ENCODE measurements at regions not wholly inside any gene's neighbourhood (a gene's known extent, or its start where the extent isn't known, plus 50 kb on each side); places are given as distances from the start of the nearest gene placed in this dataset.

DNA sequence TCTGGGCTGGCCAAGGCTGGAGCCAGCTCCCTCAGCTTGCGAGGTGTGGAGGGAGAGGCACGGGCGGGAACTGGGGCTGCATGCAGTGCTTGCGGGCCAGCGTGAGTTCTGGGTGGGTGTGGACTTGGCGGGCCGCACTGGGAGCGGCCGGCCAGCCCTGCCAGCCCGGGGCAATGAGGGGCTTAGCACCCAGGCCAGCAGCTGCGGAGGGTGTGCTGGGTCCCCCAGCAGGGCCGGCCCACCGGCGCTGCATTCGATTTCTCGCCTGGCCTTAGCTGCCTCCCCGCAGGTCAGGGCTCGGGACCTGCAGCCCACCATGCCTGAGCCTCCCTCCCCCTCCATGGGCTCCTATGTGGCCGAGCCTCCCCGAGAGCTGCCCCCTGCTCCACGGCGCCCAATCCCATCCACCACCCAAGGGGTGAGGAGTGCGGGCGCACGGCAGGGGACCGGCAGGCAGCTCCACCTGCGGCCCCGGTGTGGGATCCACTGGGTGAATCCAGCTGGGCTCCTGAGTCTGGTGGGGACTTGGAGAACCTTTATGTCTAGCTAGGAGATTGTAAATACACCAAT is 302.6 kb upstream of the ADAMTS16 start:
- TF ChIP-seq, protein P1, sequence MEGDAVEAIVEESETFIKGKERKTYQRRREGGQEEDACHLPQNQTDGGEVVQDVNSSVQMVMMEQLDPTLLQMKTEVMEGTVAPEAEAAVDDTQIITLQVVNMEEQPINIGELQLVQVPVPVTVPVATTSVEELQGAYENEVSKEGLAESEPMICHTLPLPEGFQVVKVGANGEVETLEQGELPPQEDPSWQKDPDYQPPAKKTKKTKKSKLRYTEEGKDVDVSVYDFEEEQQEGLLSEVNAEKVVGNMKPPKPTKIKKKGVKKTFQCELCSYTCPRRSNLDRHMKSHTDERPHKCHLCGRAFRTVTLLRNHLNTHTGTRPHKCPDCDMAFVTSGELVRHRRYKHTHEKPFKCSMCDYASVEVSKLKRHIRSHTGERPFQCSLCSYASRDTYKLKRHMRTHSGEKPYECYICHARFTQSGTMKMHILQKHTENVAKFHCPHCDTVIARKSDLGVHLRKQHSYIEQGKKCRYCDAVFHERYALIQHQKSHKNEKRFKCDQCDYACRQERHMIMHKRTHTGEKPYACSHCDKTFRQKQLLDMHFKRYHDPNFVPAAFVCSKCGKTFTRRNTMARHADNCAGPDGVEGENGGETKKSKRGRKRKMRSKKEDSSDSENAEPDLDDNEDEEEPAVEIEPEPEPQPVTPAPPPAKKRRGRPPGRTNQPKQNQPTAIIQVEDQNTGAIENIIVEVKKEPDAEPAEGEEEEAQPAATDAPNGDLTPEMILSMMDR (IDR thresholded peaks at IDR 0.05; ENCODE audit: borderline replicate concordance, extremely low read depth, insufficient read depth): no peak
- DNase-seq (peak in 1 of 5 donors; percentile 65), FAIRE-seq (no peak)
- Histone ChIP-seq H3K4me1 (ENCODE audit: control insufficient read depth in 2 of 3, insufficient read depth in 2 of 3, low read depth in 1 of 3, low read length in 3 of 3) (no peaks in the 10 kb centered on the region), H3K4me3 (ENCODE audit: low read length in 3 of 3) (no peak overlapping the region), H3K27ac (ENCODE audit: low read depth in 2 of 2, low read length in 2 of 2) (no peak overlapping the region), H3K9me3 (ENCODE audit: control insufficient read depth in 2 of 3, insufficient read depth in 1 of 3, low read length in 3 of 3) (no peaks in the 10 kb centered on the region), H3K27me3 (ENCODE audit: control insufficient read depth, insufficient read depth, low read length) (no peaks in the 10 kb centered on the region), H3K9ac (ENCODE audit: low read length in 3 of 3) (no peak overlapping the region), H3K36me3 (ENCODE audit: control insufficient read depth in 2 of 3, insufficient read depth in 3 of 3, low read length in 3 of 3) (no peaks in the 10 kb centered on the region)
- intact Hi-C loops (cut with DNase I): no loop called here

DNA sequence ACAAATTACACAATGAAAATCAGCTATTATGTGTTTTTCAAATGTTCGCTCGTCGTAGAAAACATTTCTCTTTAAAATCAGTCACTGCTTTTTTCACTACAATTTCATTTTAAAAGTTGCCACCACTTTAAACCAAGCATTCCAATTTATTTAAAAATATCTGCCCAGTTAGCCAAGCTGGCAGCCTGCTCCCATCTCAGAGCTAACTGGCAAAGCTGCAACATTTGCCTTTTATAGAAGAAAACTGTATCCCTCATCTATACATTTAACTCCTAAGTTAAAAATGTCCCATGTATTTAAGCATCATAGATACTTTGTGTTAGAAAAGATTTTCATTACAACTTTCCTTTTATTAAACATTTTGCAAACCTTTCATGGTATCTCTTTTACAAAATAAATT is 294.9 kb upstream of the ADAMTS16 start:
- Histone ChIP-seq H3K4me1 (ENCODE audit: control insufficient read depth in 2 of 3, insufficient read depth in 2 of 3, low read depth in 1 of 3, low read length in 3 of 3) (no peaks in the 10 kb centered on the region), H3K4me3 (ENCODE audit: low read length in 3 of 3) (no peak overlapping the region), H3K27ac (ENCODE audit: low read depth in 2 of 2, low read length in 2 of 2) (no peak overlapping the region), H3K27me3 (ENCODE audit: control insufficient read depth, insufficient read depth, low read length) (no peaks in the 10 kb centered on the region), H3K9me3 (ENCODE audit: control insufficient read depth in 2 of 3, insufficient read depth in 1 of 3, low read length in 3 of 3) (no peaks in the 10 kb centered on the region), H3K36me3 (ENCODE audit: control insufficient read depth in 2 of 3, insufficient read depth in 3 of 3, low read length in 3 of 3) (no peaks in the 10 kb centered on the region), H3K9ac (ENCODE audit: low read length in 3 of 3) (no peak overlapping the region)
- intact Hi-C loops (cut with DNase I): no loop called here
- TF ChIP-seq, protein P1 (IDR thresholded peaks at IDR 0.05; ENCODE audit: borderline replicate concordance, extremely low read depth, insufficient read depth): no peak
- DNase-seq: no peak
- FAIRE-seq: no peak

DNA sequence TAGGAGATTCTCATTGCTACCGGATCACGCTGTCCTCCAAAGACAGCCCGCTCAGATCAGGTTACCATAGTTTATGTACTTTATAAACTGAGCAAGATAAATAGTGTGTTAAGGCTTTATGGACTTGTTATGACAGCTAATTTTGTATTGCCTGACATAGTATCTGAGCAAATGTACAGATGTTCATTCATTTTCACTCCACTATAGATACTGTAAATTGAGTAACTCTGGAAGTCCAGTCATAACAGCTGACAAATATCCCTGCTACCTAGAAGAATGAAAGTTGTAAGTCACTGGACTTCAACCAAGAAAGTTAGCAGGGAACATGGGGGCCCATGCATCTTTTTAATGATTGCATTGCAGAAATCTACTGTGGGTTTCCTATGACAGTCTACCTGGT is 292.4 kb upstream of the ADAMTS16 start:
- no peak overlapping the region for H3K4me3 ChIP-seq (ENCODE audit: low read length in 3 of 3)
- no peaks in the 10 kb centered on the region for H3K4me1 ChIP-seq (ENCODE audit: control insufficient read depth in 2 of 3, insufficient read depth in 2 of 3, low read depth in 1 of 3, low read length in 3 of 3)
- no peak overlapping the region for H3K27ac ChIP-seq (ENCODE audit: low read depth in 2 of 2, low read length in 2 of 2)
- intact Hi-C loops (cut with DNase I): no loop called here
- no peak overlapping the region for H3K9ac ChIP-seq (ENCODE audit: low read length in 3 of 3)
- TF ChIP-seq, protein P1 (IDR thresholded peaks at IDR 0.05; ENCODE audit: borderline replicate concordance, extremely low read depth, insufficient read depth): no peak
- H3K27me3 ChIP-seq (ENCODE audit: control insufficient read depth, insufficient read depth, low read length): no peaks in the 10 kb centered on the region
- no peak for DNase-seq
- H3K9me3 ChIP-seq (ENCODE audit: control insufficient read depth in 2 of 3, insufficient read depth in 1 of 3, low read length in 3 of 3): no peaks in the 10 kb centered on the region
- no peak for FAIRE-seq
- no peaks in the 10 kb centered on the region for H3K36me3 ChIP-seq (ENCODE audit: control insufficient read depth in 2 of 3, insufficient read depth in 3 of 3, low read length in 3 of 3)

DNA sequence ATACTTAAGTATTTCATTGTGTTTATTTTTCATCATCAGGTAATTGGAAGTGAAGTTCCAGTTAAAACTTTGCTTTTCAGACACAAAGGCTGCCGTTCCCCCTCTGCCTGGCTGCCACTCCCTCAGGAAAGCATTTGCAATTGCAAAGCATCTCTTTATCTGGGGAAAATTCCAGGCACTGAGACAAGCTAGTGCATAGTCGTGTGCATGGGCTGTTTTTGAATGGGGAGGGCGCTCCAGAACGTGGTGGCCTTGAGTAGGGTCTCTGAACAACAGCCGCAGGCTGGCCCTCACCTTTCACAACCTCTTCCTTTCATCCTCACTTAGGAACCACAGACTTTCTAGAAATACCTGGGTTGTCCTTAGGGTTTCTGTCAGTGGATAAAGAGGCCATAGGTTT is 285.1 kb upstream of the ADAMTS16 start:
- H3K4me1 ChIP-seq (ENCODE audit: control insufficient read depth in 2 of 3, insufficient read depth in 2 of 3, low read depth in 1 of 3, low read length in 3 of 3): no peaks in the 10 kb centered on the region
- no peaks in the 10 kb centered on the region for H3K36me3 ChIP-seq (ENCODE audit: control insufficient read depth in 2 of 3, insufficient read depth in 3 of 3, low read length in 3 of 3)
- intact Hi-C loops (cut with DNase I): no loop called here
- H3K27ac ChIP-seq (ENCODE audit: low read depth in 2 of 2, low read length in 2 of 2): no peak overlapping the region
- TF ChIP-seq, protein P1 (IDR thresholded peaks at IDR 0.05; ENCODE audit: borderline replicate concordance, extremely low read depth, insufficient read depth): no peak
- no peak for FAIRE-seq
- H3K9ac ChIP-seq (ENCODE audit: low read length in 3 of 3): no peak overlapping the region
- H3K27me3 ChIP-seq (ENCODE audit: control insufficient read depth, insufficient read depth, low read length): no peaks in the 10 kb centered on the region
- no peak overlapping the region for H3K4me3 ChIP-seq (ENCODE audit: low read length in 3 of 3)
- DNase-seq: no peak
- no peaks in the 10 kb centered on the region for H3K9me3 ChIP-seq (ENCODE audit: control insufficient read depth in 2 of 3, insufficient read depth in 1 of 3, low read length in 3 of 3)

Measured in kidney (tissue), 13 donors.